PFSK-1 (cell line): ENCODE measurements at regions not wholly inside any gene's neighbourhood (a gene's known extent, or its start where the extent isn't known, plus 50 kb on each side); places are given as distances from the start of the nearest gene placed in this dataset.

Source experiments
- FOXP2 ChIP-seq: optimal IDR thresholded peaks from 2 replicates; pipeline ENCODE3; 2011; ENCODE audit warnings: borderline replicate concordance, control low read depth, inconsistent platforms; ENCODE audit not compliant: insufficient read depth; ENCODE audit errors: extremely low read length, extremely low read depth
- POLR2AphosphoS5 ChIP-seq: IDR thresholded peaks from 2 replicates; pipeline ENCODE4 v1.6.1; 2012; ENCODE audit warnings: low read depth, mild to moderate bottlenecking, control low read depth, low read length, moderate library complexity
- SIN3A ChIP-seq: IDR thresholded peaks from 2 replicates; pipeline ENCODE4 v1.6.1; 2012; ENCODE audit warnings: mild to moderate bottlenecking, low read length, moderate library complexity, borderline replicate concordance; ENCODE audit not compliant: insufficient read depth
- TAF1 ChIP-seq: IDR thresholded peaks from 2 replicates; pipeline ENCODE4 v1.6.1; 2012; ENCODE audit warnings: low read length, control low read depth, borderline replicate concordance; ENCODE audit not compliant: insufficient read depth
- TF ChIP-seq, protein P1 (sequence below), 2 experiments: IDR thresholded peaks; 2 replicates each; pipeline versions ENCODE4 v1.6.1 to v1.8.0; 2011 to 2012; ENCODE audit warnings: low read depth in 2 of 2, low read length in 2 of 2, control low read depth in 1 of 2, inconsistent platforms in 1 of 2, mild to moderate bottlenecking in 1 of 2, moderate library complexity in 1 of 2; ENCODE audit not compliant: insufficient read depth in 1 of 2

DNA sequence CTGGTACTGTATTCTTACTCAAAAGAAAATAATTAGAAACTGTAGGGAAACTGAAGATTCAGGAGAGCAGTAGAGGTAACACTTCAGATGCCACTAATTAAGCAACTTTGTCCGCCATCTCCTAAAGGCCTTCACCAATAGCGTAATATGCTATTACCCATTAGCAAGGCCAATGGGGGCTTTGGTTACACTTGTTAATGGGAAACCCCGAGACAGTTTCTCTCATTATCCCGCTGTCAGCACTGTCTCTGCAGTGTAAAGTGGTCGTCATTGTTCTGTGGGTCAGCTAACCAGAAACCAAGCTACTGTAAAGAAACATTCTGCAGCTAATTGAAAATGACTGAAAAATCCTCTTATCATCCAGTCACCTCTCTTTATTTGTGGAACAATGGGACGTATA lies 468.0 kb upstream of the POU3F2 start:
- TF ChIP-seq SIN3A, result no peak
- no peak for TF ChIP-seq FOXP2
- no peak for TF ChIP-seq POLR2AphosphoS5
- no peak for TF ChIP-seq TAF1
- TF ChIP-seq, protein P1, sequence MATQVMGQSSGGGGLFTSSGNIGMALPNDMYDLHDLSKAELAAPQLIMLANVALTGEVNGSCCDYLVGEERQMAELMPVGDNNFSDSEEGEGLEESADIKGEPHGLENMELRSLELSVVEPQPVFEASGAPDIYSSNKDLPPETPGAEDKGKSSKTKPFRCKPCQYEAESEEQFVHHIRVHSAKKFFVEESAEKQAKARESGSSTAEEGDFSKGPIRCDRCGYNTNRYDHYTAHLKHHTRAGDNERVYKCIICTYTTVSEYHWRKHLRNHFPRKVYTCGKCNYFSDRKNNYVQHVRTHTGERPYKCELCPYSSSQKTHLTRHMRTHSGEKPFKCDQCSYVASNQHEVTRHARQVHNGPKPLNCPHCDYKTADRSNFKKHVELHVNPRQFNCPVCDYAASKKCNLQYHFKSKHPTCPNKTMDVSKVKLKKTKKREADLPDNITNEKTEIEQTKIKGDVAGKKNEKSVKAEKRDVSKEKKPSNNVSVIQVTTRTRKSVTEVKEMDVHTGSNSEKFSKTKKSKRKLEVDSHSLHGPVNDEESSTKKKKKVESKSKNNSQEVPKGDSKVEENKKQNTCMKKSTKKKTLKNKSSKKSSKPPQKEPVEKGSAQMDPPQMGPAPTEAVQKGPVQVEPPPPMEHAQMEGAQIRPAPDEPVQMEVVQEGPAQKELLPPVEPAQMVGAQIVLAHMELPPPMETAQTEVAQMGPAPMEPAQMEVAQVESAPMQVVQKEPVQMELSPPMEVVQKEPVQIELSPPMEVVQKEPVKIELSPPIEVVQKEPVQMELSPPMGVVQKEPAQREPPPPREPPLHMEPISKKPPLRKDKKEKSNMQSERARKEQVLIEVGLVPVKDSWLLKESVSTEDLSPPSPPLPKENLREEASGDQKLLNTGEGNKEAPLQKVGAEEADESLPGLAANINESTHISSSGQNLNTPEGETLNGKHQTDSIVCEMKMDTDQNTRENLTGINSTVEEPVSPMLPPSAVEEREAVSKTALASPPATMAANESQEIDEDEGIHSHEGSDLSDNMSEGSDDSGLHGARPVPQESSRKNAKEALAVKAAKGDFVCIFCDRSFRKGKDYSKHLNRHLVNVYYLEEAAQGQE (IDR thresholded peaks at IDR 0.05; ENCODE audit: insufficient read depth in 1 of 2, low read depth in 2 of 2, low read length in 2 of 2), result no peak

- TF ChIP-seq FOXP2 (no peak), SIN3A (no peak), POLR2AphosphoS5 (no peak), TAF1 (no peak)
- TF ChIP-seq, protein P1 (IDR thresholded peaks at IDR 0.05; ENCODE audit: insufficient read depth in 1 of 2, low read depth in 2 of 2, low read length in 2 of 2), result no peak
Observed at GRCh38 chr6:98380589-98380988, 453.8 kb upstream of the POU3F2 start.

DNA sequence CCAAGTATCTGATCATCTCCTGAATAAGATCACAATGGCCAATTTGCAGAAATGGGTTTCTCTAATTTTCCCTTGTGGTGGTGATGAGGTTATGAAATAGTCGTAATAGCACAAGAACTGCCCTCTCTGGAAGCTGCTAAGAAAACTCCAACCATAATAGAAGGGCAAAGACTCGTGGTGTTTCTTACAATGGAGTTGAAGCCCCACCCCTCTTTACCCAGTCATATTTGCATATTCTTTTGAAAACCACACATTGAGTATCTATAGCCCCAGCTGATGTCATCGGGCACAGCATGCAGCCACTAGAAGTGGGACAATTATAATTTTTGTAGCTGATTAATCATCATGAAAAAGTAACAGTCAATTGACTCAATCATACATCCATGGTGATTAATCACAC lies 452.1 kb upstream of the POU3F2 start:
- no peak for TF ChIP-seq SIN3A
- TF ChIP-seq, protein P1 (IDR thresholded peaks at IDR 0.05; ENCODE audit: insufficient read depth in 1 of 2, low read depth in 2 of 2, low read length in 2 of 2), result no peak
- TF ChIP-seq TAF1, result no peak
- TF ChIP-seq POLR2AphosphoS5, result no peak
- TF ChIP-seq FOXP2, result no peak

DNA sequence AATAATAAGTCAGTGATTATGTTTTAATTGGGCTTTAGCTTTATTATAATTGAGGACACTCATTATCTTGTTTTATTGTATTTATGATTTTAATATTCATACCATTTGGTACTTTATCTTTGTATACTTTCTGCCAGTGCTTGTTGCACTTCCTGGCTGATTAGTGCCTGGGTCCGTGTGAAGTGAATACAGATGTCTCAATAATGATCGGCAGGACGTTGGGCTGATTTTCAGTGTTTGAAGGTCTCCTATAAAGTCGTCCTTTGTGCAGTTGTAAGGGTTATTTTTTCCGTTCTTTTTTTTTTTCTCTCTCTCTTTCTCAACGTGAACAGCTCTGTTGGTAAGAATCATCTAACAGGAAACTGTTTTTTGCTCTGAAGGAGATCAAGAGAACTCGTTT lies 450.0 kb upstream of the POU3F2 start:
- TF ChIP-seq FOXP2 (no peak), SIN3A (no peak), TAF1 (no peak), POLR2AphosphoS5 (no peak)
- TF ChIP-seq, protein P1 (IDR thresholded peaks at IDR 0.05; ENCODE audit: insufficient read depth in 1 of 2, low read depth in 2 of 2, low read length in 2 of 2), result no peak

DNA sequence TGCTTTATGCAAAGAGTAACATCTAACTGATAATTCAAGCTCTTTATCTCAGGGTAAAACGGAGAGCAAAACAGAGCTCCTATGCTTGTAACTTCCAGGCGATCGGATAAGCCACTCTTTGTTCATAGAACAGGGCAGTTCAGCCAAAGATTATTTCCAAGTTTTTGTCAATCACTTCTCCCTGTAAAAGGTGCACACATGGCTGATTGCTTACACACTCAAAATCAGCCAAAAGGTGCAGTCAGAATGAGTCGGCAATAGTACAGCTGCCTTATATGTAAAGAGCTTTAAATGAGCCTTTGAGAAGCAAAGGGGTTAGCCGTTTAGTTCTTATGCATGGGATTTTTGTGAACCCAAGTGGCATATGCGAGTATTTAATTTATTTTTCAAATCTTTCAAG lies 449.6 kb upstream of the POU3F2 start:
- TF ChIP-seq FOXP2 (no peak), TAF1 (no peak), SIN3A (no peak), POLR2AphosphoS5 (no peak)
- TF ChIP-seq, protein P1 (IDR thresholded peaks at IDR 0.05; ENCODE audit: insufficient read depth in 1 of 2, low read depth in 2 of 2, low read length in 2 of 2), result no peak
